GM23338 (cell line): ENCODE measurements at regions not wholly inside any gene's neighbourhood (a gene's known extent, or its start where the extent isn't known, plus 50 kb on each side); places are given as distances from the start of the nearest gene placed in this dataset.

Source experiments
- CREB1 ChIP-seq: fragments of 250-450 bp; sonication (Bioruptor Pico); IDR thresholded peaks from 2 replicates; pipeline ENCODE4 v1.5.0; 2020; ENCODE audit warnings: low read depth, mild to moderate bottlenecking, moderate library complexity
- CTCF ChIP-seq, 2 experiments: fragments of 200-600 bp in 1 of 2; sonication (generic) in 1 of 2; conservative IDR thresholded peaks; 2 replicates each; pipeline versions ENCODE4 v1.5.1 to v1.6.1; 2016 to 2017; ENCODE audit warnings: antibody characterized with exemption in 2 of 2, low read depth in 2 of 2, mild to moderate bottlenecking in 2 of 2, moderate library complexity in 1 of 2
- ETS1 ChIP-seq: IDR thresholded peaks from 2 replicates; pipeline ENCODE4 v1.6.1; 2016; ENCODE audit warnings: antibody characterized with exemption
- EZH2 ChIP-seq: fragments of 200-600 bp; sonication (generic); IDR thresholded peaks from one replicate; pipeline ENCODE4 v1.8.0; 2017; ENCODE audit warnings: antibody characterized with exemption, mild to moderate bottlenecking, low read depth; ENCODE audit not compliant: unreplicated experiment
- EZH2phosphoT487 ChIP-seq: fragments of 200-600 bp; sonication (generic); IDR thresholded peaks from one replicate; pipeline ENCODE4 v1.8.1; 2018; ENCODE audit warnings: antibody characterized with exemption; ENCODE audit not compliant: unreplicated experiment
- JUNB ChIP-seq: IDR thresholded peaks from one replicate; pipeline ENCODE4 v1.6.1; 2016; ENCODE audit warnings: antibody characterized with exemption; ENCODE audit not compliant: unreplicated experiment
- POLR2AphosphoS5 ChIP-seq: IDR thresholded peaks from 2 replicates; pipeline ENCODE4 v1.6.1; 2016; ENCODE audit warnings: antibody characterized with exemption, low read depth
- REST ChIP-seq: IDR thresholded peaks from one replicate; pipeline ENCODE4 v1.6.1; 2018; ENCODE audit warnings: antibody characterized with exemption; ENCODE audit not compliant: unreplicated experiment
- ZNF114 ChIP-seq: fragments of 250-450 bp; sonication (Bioruptor Pico); IDR thresholded peaks from 2 replicates; pipeline ENCODE4 v1.5.0; 2020; ENCODE audit warnings: mild to moderate bottlenecking, moderate library complexity
- ZNF331 ChIP-seq: fragments of 250-450 bp; sonication (Bioruptor Pico); IDR thresholded peaks from 2 replicates; pipeline ENCODE4 v1.5.0; 2020; ENCODE audit warnings: low read depth, mild to moderate bottlenecking, moderate library complexity
- ZNF462 ChIP-seq: fragments of 250-450 bp; sonication (Bioruptor Pico); IDR thresholded peaks from 2 replicates; pipeline ENCODE4 v1.5.0; 2020; ENCODE audit warnings: mild to moderate bottlenecking, moderate library complexity

- TF ChIP-seq CTCF (conservative IDR thresholded peaks at IDR 0.05; ENCODE audit: low read depth in 2 of 2) (no peak), JUNB (no peak), POLR2AphosphoS5 (no peak), REST (no peak), EZH2phosphoT487 (no peak), ZNF114 (no peak), EZH2 (no peak), CREB1 (CRISPR knock-in tag) (no peak), ZNF331 (CRISPR knock-in tag) (no peak), ETS1 (no peak), ZNF462 (CRISPR knock-in tag) (no peak)
These were observed 2028.2 kb upstream of the ACO1 start for GRCh38 chr9:30356221-30356620.
